GM19455 (cell line): ENCODE measurements at regions not wholly inside any gene's neighbourhood (a gene's known extent, or its start where the extent isn't known, plus 50 kb on each side); places are given as distances from the start of the nearest gene placed in this dataset.
"Not testable (repeated sequence)": the region's sequence is repeated elsewhere in the genome, so short reads cannot be mapped to it uniquely, and the experiment has no call there.

Experiments used
- ATAC-seq: cut with Tn5 transposase; IDR thresholded peaks from one replicate; pipeline ENCODE4 v1.9.1; 2021; ENCODE audit not compliant: unreplicated experiment

DNA sequence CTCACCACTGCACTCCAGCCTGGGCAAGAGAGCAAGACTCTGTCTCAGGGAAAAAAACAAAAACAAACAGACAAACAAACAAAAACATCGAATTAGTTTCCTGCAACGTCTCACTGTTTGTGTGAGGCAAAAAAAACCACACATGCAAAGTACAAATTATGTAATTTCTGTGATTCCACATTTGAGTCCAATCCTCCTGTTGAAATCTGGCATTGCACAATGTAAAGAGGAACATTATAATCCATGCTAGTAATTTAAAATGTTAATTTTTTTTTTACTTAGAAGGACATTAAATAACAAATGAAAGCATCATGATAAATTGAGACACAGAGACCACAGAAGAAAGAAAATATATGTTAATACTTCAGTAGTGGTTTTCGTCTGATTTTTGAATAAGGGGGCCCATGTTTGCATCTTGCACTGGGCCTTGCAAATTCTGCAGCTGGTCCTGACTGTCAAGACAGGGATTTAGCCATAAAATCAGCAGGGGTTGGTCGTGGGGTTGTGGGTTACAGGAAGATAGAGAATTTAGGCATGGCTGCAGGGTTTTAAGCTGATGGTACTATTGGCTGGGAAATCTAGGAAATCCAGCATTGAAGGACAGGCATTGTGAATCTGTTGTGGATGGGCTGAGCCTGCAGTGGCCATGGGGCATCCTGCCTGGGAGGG, 102.6 kb upstream of the ALDH3B2 start:
- ATAC-seq, result no peak

- not testable (repeated sequence) for ATAC-seq
Observed at GRCh38 chr11:67774175-67774574, 99.8 kb upstream of the ALDH3B2 start.

DNA sequence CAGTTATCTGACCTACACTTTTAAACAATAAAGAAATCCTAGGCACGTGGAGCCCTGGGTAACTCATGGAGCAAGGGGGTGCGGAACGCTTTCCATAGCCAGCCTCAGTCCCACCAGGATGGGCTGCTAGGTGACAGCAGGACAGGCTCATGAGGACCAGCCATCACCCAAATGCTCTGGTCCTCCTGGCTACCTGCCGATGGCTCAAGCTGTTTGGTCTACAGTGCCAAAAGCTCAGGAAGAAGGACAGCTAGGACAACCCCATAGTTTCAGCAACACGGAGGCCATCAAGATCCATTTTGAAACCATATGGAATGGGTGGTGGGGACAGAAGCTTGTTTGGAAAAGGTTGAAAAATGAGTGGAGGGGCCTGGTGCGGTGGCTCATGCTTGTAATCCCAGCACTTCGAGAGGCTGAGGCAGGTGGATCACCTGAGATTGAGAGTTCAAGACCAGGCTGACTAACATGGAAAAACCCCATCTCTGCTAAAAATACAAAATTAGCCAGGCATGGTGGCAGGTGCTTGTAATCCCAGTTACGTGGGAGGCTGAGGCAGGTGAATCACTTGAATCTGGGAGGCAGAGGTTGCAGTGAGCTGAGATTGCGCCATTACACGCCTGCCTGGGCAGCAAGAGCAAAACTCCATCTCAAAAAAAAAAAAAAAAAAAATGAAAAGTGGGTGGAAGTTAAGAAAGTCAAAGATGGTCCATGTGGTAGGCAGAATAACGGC, 93.7 kb upstream of the ALDH3B2 start:
- not testable (repeated sequence) for ATAC-seq

GRCh38 chr11:67761211-67761610, 86.8 kb upstream of the ALDH3B2 start:
- not testable (repeated sequence) for ATAC-seq

DNA sequence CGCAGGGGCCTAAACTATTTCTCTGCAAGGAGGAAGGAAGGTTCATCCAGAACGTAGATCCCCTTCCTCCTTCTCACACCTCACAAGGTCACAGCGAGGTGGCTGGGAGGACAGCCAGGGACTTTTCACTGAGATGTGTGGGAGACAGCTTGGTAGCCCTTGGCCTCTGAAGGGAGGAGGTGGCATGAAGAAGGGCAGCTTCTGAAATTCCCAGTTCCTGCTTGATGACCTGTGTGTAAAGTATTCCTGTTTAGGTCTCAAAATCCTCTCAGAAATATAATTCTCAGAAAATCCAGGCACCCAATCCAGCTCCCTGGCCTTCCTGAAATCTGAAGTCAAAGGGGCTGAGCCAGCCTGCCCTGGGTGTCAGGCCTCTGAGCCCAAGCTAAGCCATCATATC, 84.9 kb upstream of the ALDH3B2 start:
- ATAC-seq, result not testable (repeated sequence)

DNA sequence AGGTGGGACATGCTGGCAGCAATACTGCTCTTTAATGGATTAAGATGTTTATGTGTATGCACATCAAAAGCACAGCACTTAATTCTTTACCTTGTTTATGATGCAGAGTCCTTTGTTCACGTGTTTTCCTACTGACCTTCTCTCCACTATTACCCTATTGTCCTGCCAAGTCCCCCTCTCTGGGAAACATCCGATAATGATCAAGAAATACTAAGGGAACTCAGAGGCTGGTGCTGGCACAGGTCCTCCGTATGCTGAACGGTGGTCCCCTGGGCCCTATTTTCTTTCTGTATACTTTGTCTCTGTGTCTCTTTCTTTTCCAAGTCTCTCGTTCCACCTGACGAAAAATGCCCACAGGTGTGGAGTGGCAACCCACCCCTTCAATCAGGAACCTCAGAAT, 84.0 kb upstream of the ALDH3B2 start:
- not testable (repeated sequence) for ATAC-seq

- ATAC-seq, result not testable (repeated sequence)
Observed at GRCh38 chr11:67758009-67758408, 83.6 kb upstream of the ALDH3B2 start.

GRCh38 chr11:67753820-67754219, 79.4 kb upstream of the ALDH3B2 start:
- not testable (repeated sequence) for ATAC-seq

DNA sequence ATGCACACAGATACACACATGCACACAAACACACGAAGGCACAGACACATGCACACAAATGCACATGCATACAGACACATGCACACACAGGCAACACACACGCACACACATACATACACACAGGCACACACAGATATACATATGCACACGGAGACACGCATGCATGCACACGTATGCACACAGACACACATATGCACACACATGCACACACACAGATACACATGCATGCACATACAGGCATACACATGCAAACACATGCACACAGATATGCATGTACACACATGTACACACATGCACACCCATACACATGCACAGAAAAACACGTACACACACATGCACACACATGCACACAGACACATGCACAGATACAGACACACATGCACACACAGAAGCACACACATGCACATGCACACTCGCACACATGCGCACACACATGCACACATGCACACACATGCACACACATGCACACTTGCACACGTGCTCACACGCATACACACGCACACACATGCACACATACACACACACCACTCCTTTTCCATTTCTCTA, 70.8 kb upstream of the ALDH3B2 start:
- ATAC-seq, result no peak

- ATAC-seq, result not testable (repeated sequence)
Observed at GRCh38 chr11:67744231-67744630, 69.8 kb upstream of the ALDH3B2 start.

GRCh38 chr11:67738231-67738630, 63.8 kb upstream of the ALDH3B2 start:
- not testable (repeated sequence) for ATAC-seq

DNA sequence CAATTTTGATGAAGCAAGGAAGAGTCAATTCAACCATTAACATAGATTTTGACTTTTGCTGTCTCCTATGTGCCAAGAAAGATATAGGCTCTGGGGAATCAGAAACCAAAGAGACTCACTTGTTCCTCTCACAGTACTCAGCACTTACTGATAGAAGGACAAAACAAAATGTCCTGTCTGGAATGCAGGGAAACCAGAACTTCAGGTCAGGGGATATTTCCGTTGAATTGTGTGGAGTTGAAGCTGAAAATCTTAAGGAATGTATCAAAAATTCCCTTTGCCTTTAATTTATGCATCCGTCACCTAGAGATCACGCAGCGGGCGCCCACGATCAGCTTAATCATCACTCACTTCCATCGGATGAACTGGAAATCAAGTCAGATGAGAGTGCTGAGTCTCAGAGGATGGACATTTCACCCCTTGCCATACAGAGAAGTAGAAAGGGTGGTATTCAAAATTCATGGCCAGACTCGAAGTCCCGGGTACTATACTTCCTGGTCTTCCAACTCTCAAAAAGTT, 63.2 kb upstream of the ALDH3B2 start:
- not testable (repeated sequence) for ATAC-seq

DNA sequence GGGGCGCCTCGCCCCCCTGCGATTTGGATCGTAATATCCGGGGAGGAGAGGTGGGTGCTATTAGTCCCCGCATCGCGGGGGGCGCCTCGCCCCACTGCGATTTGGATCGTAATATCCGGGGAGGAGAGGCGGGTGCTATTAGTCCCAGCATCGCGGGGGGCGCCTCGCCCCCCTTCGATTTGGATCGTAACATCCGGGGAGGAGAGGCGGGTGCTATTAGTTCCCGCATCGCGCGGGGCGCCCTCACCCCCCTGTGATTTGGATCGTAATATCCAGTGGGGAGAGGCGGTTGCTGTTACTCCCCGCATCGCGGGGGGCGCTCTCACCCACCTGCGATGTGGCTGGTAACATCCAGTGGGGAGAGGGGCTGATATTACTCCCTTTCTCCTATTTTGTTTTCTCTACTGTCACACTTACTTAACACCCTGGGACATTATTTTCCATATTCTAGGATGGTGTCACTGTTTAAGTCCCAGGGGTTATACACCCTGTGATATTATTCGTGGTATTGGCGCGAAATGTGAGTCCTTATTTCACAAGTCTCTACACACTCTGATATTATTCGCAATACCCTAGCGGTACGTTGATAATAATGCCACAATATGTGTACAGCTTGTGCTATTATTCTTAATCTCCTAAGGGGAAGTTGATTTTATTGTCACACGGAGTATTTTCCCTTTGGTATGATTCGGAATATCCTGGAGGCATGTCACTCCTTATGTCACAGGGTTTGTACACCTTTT, 57.8 kb upstream of the ALDH3B2 start:
- no peak for ATAC-seq

DNA sequence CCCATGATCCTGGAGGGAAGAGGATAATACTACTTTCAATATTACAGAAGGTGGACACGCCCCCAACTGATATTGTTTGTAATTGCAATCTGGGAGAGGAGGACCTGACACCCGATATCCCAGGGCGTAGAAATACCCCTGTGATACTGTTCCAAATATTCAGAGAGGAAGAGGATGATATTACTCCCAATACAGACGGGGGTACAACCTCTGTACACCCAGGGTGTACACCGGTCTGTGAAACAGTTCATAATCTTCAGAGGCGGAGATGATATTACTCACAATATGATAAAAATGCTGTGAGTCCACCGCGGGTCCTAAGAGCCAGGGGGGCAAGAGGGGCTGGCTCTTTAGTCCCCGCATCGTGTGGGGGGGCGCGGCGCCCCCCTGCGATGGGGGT, 57.2 kb upstream of the ALDH3B2 start:
- ATAC-seq, result no peak

DNA sequence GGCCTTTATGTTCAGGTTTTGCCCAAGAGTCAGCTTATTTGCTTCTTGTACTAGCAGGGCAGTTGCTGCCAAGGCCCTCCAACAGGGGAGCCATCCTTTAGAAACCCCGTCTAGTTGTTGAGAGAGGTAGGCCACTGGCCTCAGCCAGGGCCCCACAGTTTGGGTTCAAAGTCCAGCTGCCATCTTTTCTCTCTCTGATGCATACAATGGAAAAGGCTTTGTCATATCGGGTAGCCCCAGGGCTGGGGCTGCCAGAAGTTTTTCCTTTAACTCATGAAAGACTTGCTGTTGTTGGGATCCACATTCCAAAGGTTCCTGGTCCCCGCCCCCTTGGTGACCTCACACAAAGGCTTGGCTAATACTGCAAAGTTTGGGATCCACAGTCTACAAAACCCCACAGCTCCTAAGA, 53.7 kb upstream of the ALDH3B2 start:
- ATAC-seq, result not testable (repeated sequence)

- ATAC-seq, result not testable (repeated sequence)
Observed at GRCh38 chr11:67727066-67728040, 52.9 kb upstream of the ALDH3B2 start.
